ENCODE measurements at regions not wholly inside any gene's neighbourhood (a gene's known extent, or its start where the extent isn't known, plus 50 kb on each side); places are given as distances from the start of the nearest gene placed in this dataset.
"Not testable (repeated sequence)": the region's sequence is repeated elsewhere in the genome, so short reads cannot be mapped to it uniquely, and the experiment has no call there.

DNA sequence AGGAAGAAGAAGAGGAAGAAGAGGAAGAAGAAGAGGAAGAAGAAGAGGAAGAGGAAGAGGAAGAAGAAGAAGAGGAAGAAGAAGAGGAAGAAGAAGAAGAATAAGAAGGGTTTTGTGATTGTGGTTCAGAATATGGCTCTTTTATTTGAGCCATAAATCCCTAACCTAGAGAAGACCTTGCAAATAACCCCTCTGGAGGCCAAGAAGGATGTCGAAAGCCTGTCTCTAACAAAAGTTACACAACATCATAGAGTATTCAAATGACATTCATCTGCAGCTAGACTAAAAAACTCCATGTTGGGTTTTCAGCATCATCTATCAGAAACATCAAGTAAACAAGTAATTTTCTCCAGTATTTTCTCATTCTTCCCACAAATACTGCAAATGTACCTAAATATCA is 100.9 kb downstream of the RNASET2 start:
- H3K4me3 ChIP-seq (ENCODE audit: low read length): no peak overlapping the region
- H3K9me3 ChIP-seq (replicated peaks; ENCODE audit: low read length): no peaks in the 10 kb centered on the region
- no peaks in the 10 kb centered on the region for H3K36me3 ChIP-seq (ENCODE audit: insufficient read depth, low read length)
- no peaks in the 10 kb centered on the region for H3K4me1 ChIP-seq (ENCODE audit: control insufficient read depth, insufficient read depth, low read length)
- peaks cover 18% of the 10 kb centered on the region for H3K27me3 ChIP-seq (ENCODE audit: control insufficient read depth, insufficient read depth, low read length)
- no peak overlapping the region for H3K9ac ChIP-seq (ENCODE audit: low read depth, low read length)
- no peak overlapping the region for H3K4me2 ChIP-seq (ENCODE audit: low read length)

DNA sequence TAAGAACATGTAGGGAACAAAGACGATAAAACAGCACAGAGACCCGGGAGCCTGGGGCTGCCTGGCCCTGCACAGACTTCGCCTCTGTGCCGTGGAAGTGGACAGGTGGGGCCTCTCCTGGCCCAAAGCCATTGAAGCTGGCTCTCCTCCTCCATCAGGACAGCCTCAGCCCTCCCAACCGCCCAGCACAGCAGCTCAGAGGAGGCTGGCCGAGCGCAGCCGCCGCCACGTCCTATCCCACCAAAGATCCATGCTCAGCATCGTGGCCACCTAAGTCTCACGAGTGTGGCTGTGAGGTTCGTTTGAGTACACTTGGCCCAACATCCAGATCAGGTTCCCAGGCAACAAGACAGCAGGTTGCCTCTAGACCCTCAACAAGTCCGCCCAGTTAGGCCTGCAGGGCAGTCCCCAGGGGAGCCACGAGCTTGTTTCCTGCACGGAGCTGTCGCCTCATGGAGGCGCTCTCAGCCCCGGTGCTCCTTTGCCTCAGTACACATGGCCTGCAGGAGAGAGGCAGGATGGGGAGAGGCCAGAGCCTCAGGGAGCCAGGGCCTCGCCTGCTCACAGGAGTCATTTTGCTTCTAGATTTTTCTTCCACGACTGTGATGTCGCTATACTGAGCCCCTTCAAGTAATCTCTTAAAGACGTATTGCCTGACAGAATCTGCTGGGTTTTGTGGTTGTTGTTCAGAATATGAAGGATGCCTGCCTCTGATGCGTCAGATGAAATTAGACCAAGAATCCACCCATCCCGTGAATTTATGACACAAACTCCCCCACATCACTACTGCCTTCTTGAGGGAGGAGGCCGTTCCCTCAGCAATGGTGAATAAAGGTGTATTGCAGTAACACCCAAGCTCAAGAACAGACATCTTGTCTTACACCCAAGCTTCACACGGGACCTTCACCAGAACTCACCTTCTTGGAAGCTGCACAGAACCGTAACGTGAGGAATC is 102.7 kb downstream of the RNASET2 start:
- H3K4me3 ChIP-seq (ENCODE audit: low read length): no peak overlapping the region
- H3K27me3 ChIP-seq (ENCODE audit: control insufficient read depth, insufficient read depth, low read length): peaks cover 2% of the 10 kb centered on the region
- H3K4me2 ChIP-seq (ENCODE audit: low read length): no peak overlapping the region
- H3K9me3 ChIP-seq (replicated peaks; ENCODE audit: low read length): no peaks in the 10 kb centered on the region
- H3K36me3 ChIP-seq (ENCODE audit: insufficient read depth, low read length): no peaks in the 10 kb centered on the region
- no peaks in the 10 kb centered on the region for H3K4me1 ChIP-seq (ENCODE audit: control insufficient read depth, insufficient read depth, low read length)
- H3K9ac ChIP-seq (ENCODE audit: low read depth, low read length): no peak overlapping the region

DNA sequence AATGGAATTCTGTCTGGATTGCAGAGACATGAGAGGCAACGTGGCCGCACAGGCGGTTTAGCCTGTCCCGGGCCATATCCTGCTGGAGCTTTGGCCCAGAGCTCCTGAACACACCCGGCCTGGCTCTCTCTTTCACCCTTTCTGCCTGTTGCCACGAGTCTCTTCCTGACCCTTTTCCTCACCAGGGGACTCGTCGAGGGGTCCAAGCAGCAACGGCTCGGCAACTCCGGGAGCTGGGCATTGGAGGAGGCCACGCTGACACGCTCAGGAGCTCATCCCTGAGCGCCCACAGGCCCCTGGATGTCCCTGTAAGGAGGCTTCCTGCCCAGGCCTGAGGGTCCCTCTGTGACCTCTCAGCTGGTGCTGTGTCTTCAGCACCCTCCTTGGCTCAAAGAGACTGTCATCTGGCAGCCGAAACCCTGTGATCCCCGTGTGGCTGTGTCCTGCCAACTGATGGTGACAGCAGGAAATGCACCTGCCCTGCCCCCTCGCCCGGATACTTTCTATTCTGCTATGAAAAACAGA is 103.8 kb downstream of the RNASET2 start:
- Histone ChIP-seq H3K4me3 (ENCODE audit: low read length) (no peak overlapping the region), H3K4me2 (ENCODE audit: low read length) (no peak overlapping the region), H3K36me3 (ENCODE audit: insufficient read depth, low read length) (no peaks in the 10 kb centered on the region), H3K9ac (ENCODE audit: low read depth, low read length) (no peak overlapping the region), H3K27me3 (ENCODE audit: control insufficient read depth, insufficient read depth, low read length) (no peaks in the 10 kb centered on the region), H3K4me1 (ENCODE audit: control insufficient read depth, insufficient read depth, low read length) (no peaks in the 10 kb centered on the region), H3K9me3 (replicated peaks; ENCODE audit: low read length) (no peaks in the 10 kb centered on the region)

DNA sequence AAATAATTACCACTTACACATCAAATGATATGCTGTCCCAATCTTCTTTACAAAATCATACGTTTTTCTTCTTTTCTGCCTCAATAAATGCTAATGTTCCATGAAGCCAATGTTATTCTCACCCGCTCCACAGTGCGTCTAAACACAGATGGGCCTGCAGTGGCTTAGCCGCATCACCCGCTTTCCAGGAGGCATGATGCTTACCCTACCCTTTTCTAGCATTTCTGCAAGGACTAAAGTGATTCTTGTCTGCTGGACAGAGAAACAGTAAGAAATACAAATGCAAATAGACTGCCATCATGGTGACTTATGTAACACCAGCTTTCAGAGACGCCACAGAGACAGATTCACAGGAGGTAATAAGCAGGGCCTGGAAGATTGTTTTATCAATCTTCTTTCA is 104.4 kb downstream of the RNASET2 start:
- H3K9me3 ChIP-seq (replicated peaks; ENCODE audit: low read length): no peaks in the 10 kb centered on the region
- no peak overlapping the region for H3K9ac ChIP-seq (ENCODE audit: low read depth, low read length)
- no peak overlapping the region for H3K4me2 ChIP-seq (ENCODE audit: low read length)
- H3K36me3 ChIP-seq (ENCODE audit: insufficient read depth, low read length): no peaks in the 10 kb centered on the region
- H3K4me3 ChIP-seq (ENCODE audit: low read length): no peak overlapping the region
- H3K4me1 ChIP-seq (ENCODE audit: control insufficient read depth, insufficient read depth, low read length): no peaks in the 10 kb centered on the region
- H3K27me3 ChIP-seq (ENCODE audit: control insufficient read depth, insufficient read depth, low read length): no peaks in the 10 kb centered on the region

DNA sequence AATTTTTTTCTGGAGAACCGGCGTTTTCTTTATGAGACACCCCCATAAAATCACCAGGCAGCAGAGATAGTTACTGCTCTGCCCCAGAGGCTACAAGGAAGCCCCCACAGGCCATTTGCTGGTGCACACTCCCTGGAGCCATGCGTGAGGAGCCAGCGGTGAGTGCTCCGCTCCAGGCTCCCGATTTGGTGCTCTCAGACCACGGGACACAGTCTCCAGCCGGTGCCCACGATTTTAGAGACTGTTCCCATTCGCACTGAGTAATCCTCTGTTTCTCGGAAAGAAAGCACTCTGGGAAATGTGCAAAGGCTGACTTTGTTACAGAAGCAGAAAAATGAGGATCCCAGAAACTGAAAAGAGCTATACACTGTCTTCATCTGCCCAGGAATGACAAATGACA is 104.9 kb downstream of the RNASET2 start:
- Histone ChIP-seq H3K9ac (ENCODE audit: low read depth, low read length) (no peak overlapping the region), H3K4me2 (ENCODE audit: low read length) (no peak overlapping the region), H3K27me3 (ENCODE audit: control insufficient read depth, insufficient read depth, low read length) (no peaks in the 10 kb centered on the region), H3K4me1 (ENCODE audit: control insufficient read depth, insufficient read depth, low read length) (no peaks in the 10 kb centered on the region), H3K36me3 (ENCODE audit: insufficient read depth, low read length) (no peaks in the 10 kb centered on the region), H3K4me3 (ENCODE audit: low read length) (no peak overlapping the region), H3K9me3 (replicated peaks; ENCODE audit: low read length) (no peaks in the 10 kb centered on the region)

DNA sequence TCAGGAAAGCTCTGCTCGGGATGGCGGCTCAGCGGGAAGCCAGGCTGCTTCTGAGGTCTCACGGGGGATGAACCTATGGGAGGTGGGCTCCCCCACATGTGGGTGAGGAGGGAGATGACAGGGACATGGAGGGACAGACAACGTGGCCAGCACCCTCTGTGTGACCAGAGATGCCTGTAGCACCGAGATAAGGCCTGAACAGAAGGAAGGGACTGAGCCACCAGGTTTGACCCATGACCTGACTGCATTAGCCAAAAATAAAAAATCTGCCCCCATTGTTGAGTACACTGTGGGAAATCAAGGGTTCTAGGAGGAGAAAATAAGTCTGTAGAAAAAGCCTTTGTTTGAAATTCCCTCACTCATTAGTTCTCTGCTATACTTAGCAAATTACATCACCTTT is 105.7 kb downstream of the RNASET2 start:
- Histone ChIP-seq H3K36me3 (ENCODE audit: insufficient read depth, low read length) (no peaks in the 10 kb centered on the region), H3K9me3 (replicated peaks; ENCODE audit: low read length) (no peaks in the 10 kb centered on the region), H3K4me1 (ENCODE audit: control insufficient read depth, insufficient read depth, low read length) (no peaks in the 10 kb centered on the region), H3K27me3 (ENCODE audit: control insufficient read depth, insufficient read depth, low read length) (no peaks in the 10 kb centered on the region), H3K9ac (ENCODE audit: low read depth, low read length) (no peak overlapping the region), H3K4me2 (ENCODE audit: low read length) (no peak overlapping the region), H3K4me3 (ENCODE audit: low read length) (no peak overlapping the region)

DNA sequence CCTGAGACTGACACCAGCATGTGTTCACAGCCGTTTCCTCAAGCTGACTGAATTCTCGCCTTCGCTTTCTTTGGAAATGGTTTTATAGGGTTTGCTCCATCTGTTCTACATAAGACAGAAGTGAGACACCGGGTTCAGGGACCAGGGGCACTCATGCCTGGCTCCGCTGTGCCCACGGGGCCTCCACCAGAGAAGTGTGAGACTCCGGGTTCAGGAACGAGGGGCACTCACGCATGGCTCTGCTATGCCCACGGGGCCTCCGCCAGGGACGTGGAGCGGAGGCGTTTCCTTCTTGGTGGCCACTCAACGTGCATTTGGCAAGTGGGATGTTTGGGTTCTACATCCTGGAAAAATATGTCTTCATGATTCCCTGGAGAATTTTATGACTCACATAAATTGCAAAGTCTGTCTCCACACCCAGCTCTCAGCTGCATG is 106.6 kb downstream of the RNASET2 start:
- H3K4me3 ChIP-seq (ENCODE audit: low read length): no peak overlapping the region
- no peaks in the 10 kb centered on the region for H3K9me3 ChIP-seq (replicated peaks; ENCODE audit: low read length)
- no peaks in the 10 kb centered on the region for H3K36me3 ChIP-seq (ENCODE audit: insufficient read depth, low read length)
- no peak overlapping the region for H3K4me2 ChIP-seq (ENCODE audit: low read length)
- H3K4me1 ChIP-seq (ENCODE audit: control insufficient read depth, insufficient read depth, low read length): no peaks in the 10 kb centered on the region
- no peak overlapping the region for H3K9ac ChIP-seq (ENCODE audit: low read depth, low read length)
- H3K27me3 ChIP-seq (ENCODE audit: control insufficient read depth, insufficient read depth, low read length): no peaks in the 10 kb centered on the region

DNA sequence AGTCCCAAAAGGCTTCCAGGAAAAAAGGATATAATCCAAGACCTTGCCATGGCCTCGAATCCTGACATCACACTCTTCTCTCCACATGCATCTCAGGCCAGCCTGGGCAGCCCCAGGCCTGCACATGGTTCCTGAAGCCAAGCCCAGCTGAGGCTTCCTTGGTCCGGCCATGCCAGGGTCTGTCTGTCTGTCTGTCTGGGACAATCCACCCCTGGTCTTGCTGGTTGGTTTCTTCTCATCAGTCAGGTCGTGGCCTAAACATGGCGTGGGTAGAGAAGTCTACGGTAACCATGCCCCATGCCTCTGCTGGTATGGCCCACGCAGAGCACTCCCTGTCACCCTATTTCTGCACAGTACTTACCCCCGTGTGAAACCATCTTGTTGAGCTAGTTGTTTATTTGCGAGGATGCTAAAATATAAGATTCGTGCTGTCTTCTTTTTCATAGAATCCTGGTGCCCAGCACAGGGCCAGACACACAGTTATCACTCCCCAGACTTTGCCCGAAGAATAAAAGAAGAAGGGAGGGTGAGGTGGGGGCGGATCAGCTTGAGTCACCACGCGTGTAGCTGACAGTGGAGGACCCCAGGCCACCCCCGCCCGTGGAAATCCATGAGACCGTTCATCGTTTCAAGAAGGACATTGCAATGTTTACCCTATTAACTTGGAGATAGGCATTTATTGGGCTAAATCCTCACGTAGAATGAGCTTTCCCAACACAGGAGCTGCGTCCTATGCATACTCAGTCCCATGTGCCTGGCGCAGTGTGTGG is 107.2 kb downstream of the RNASET2 start:
- H3K4me2 ChIP-seq (ENCODE audit: low read length): no peak overlapping the region
- H3K27me3 ChIP-seq (ENCODE audit: control insufficient read depth, insufficient read depth, low read length): no peaks in the 10 kb centered on the region
- no peak overlapping the region for H3K9ac ChIP-seq (ENCODE audit: low read depth, low read length)
- H3K4me1 ChIP-seq (ENCODE audit: control insufficient read depth, insufficient read depth, low read length): no peaks in the 10 kb centered on the region
- H3K36me3 ChIP-seq (ENCODE audit: insufficient read depth, low read length): no peaks in the 10 kb centered on the region
- H3K4me3 ChIP-seq (ENCODE audit: low read length): no peak overlapping the region
- no peaks in the 10 kb centered on the region for H3K9me3 ChIP-seq (replicated peaks; ENCODE audit: low read length)

DNA sequence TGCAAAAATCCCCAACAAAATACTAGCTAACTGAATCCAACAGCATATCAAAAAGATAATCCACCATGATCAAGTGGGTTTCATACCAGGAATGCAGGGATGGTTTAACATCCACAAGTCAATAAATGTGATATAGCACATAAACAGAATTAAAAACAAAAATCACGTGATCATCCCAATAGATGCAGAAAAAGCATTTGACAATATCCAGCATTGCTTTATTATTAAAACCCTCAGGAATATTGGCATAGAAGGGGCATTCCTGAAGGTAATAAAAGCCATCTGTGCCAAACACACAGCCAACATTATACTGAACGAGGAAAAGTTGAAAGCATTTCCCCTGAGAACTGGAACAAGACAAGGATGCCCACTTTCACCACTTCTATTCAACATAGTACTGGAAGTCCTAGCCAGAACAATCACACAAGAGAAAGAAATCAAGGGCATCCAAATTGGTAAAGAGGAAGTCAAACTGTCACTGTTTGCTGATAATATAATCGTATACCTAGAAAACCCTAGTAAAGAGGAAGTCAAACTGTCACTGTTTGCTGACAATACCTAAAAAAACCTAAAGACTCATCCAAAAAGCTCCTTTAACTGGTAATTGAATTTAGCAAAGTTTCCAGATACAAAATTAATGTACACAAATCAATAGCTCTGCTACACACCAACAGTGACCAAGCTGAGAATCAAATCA is 109.8 kb downstream of the RNASET2 start:
- H3K9ac ChIP-seq (ENCODE audit: low read depth, low read length); H3K4me3 ChIP-seq (ENCODE audit: low read length); H3K27me3 ChIP-seq (ENCODE audit: control insufficient read depth, insufficient read depth, low read length); H3K9me3 ChIP-seq (replicated peaks; ENCODE audit: low read length); H3K36me3 ChIP-seq (ENCODE audit: insufficient read depth, low read length); H3K4me1 ChIP-seq (ENCODE audit: control insufficient read depth, insufficient read depth, low read length); H3K4me2 ChIP-seq (ENCODE audit: low read length): not testable (repeated sequence)

DNA sequence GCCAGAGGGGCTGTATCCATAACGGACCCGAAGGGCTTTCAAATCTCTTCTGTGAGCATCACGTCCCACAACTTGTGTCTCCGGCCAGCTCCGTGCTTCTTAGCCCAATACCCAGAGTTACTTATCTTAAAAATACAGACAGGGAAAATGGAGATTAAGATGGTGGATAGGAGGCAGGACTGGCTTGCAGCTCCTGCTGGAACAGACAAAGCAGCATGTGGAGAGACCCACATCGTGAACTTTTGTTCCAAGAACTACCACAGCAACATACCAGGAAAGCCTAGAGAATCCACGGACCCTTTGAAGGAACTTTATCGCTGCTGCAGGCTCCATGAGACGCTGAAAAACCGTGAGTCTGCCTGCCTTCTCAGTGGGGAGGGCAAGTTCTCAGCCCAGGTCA is 113.7 kb downstream of the RNASET2 start:
- Histone ChIP-seq H3K27me3 (ENCODE audit: control insufficient read depth, insufficient read depth, low read length) (no peaks in the 10 kb centered on the region), H3K9me3 (replicated peaks; ENCODE audit: low read length) (no peaks in the 10 kb centered on the region), H3K4me2 (ENCODE audit: low read length) (no peak overlapping the region), H3K36me3 (ENCODE audit: insufficient read depth, low read length) (no peaks in the 10 kb centered on the region), H3K4me3 (ENCODE audit: low read length) (no peak overlapping the region), H3K4me1 (ENCODE audit: control insufficient read depth, insufficient read depth, low read length) (no peaks in the 10 kb centered on the region), H3K9ac (ENCODE audit: low read depth, low read length) (no peak overlapping the region)

DNA sequence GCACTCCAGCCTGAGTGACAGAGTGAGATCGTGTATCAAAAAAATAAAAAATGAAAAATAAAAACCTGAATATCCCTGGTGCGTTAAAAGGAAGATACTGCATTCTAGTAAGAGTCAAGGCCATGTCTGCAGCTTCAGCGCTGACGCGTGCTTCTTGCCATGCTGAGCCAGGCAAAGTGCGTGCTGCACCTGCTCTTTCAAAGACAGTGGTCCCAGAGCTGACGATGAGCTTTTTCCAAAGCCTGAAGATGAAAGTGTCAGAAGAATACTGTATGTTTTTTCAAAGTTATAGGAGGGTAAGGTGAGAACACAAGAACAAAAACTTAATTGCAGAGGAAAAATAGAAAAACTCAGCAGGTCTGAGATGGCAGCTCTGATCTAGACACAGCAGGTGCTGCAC is 115.1 kb downstream of the RNASET2 start:
- H3K27me3 ChIP-seq (ENCODE audit: control insufficient read depth, insufficient read depth, low read length): no peaks in the 10 kb centered on the region
- no peak overlapping the region for H3K4me2 ChIP-seq (ENCODE audit: low read length)
- no peaks in the 10 kb centered on the region for H3K36me3 ChIP-seq (ENCODE audit: insufficient read depth, low read length)
- no peaks in the 10 kb centered on the region for H3K4me1 ChIP-seq (ENCODE audit: control insufficient read depth, insufficient read depth, low read length)
- H3K9me3 ChIP-seq (replicated peaks; ENCODE audit: low read length): no peaks in the 10 kb centered on the region
- H3K4me3 ChIP-seq (ENCODE audit: low read length): no peak overlapping the region
- no peak overlapping the region for H3K9ac ChIP-seq (ENCODE audit: low read depth, low read length)
